ENCODE measurements at regions not wholly inside any gene's neighbourhood (a gene's known extent, or its start where the extent isn't known, plus 50 kb on each side); places are given as distances from the start of the nearest gene placed in this dataset.

DNA sequence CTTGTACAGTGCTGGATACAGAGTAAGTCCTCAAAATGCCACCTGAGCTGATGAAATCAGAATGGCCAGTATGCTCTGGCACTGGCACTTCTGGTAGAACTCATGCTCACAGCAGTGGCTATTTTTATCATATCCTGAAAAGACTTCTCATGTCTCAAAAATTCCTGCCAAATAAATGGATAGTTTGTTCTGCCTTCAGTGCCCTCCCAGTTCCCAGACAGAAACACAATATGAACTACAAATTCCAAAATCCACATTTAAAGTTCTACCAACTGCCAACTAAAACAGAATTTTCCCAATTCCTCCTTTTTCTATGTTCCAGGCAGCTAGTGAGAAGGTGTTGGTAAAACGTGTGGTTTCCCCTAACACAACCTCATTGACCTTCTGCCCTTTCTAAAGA is 51.4 kb upstream of the RGS1 start:
- no peak for DNase-seq (ENCODE audit: low spot score)
